ENCODE measurements at regions not wholly inside any gene's neighbourhood (a gene's known extent, or its start where the extent isn't known, plus 50 kb on each side); places are given as distances from the start of the nearest gene placed in this dataset.
A peak's percentile ranks its signal among the peaks of the same experiment; 100 is the strongest.

DNA sequence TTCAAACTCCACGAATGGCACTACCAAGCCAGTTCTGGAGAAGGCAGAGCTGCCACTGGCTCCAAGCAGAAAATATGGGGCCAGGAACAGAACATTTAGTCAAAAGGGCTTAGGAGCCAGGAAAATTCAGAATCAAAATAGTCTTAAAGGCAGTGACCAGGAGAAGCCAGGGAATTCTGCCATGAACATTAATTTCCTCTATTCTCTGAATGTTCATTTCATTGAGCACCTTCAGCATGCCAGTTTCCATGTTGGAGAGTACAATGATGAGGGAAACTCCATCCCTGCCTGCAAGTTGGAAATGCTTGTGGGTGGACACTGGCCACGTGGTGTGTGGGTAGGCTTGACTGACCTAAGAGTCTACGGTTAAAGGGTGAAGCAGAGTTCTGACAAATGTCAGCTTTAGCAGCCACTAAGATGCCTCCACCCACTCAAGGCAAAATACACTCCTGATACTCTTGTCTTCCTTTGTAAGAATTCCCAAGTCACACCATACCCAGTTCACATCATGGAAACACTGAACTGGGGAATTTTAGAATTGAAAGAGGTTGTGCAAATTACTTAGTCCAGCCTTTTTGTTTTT lies 190.1 kb upstream of the C1QTNF7 start:
- ChIA-PET SMC1A (ENCODE audit: uncharacterized antibody, unreplicated experiment) (interaction anchor here (0.6 to 1.8 kb wide), 7 partner anchors 10 to 1216 kb away, joined by 3 to 9 read pairs (median 3); no protein-coding TSS in a partner anchor), RAD21 (ENCODE audit: unreplicated experiment) (interaction anchor here (1.0 to 1.6 kb wide), 4 partner anchors 11 to 160 kb away, joined by 3 to 6 read pairs (median 3); no protein-coding TSS in a partner anchor), POLR2A (no interaction called here), CTCF (interaction anchor here (0.8 to 5.6 kb wide), 8 partner anchors 16 to 451 kb away, joined by 3 to 50 read pairs (median 6); no protein-coding TSS in a partner anchor)
- WGBS (ENCODE audit: insufficient coverage, insufficient replicate concordance, low lambda C conversion rate, missing lambda C conversion rate): 0% methylated on average over 3 of the region's 3 CpGs
- DNase-seq (ENCODE audit: low read depth, low spot score): no peak
- TF ChIP-seq, protein P1, sequence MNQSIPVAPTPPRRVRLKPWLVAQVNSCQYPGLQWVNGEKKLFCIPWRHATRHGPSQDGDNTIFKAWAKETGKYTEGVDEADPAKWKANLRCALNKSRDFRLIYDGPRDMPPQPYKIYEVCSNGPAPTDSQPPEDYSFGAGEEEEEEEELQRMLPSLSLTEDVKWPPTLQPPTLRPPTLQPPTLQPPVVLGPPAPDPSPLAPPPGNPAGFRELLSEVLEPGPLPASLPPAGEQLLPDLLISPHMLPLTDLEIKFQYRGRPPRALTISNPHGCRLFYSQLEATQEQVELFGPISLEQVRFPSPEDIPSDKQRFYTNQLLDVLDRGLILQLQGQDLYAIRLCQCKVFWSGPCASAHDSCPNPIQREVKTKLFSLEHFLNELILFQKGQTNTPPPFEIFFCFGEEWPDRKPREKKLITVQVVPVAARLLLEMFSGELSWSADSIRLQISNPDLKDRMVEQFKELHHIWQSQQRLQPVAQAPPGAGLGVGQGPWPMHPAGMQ (IDR thresholded peaks at IDR 0.05; ENCODE audit: borderline replicate concordance): no peak
- TF ChIP-seq TBL1XR1 (IDR thresholded peaks at IDR 0.05; ENCODE audit: low read depth, low read length) (no peak), CHD4 (IDR thresholded peaks at IDR 0.05) (no peak), ZNF217 (IDR thresholded peaks at IDR 0.05) (no peak), NR2C2 (IDR thresholded peaks at IDR 0.05; ENCODE audit: borderline replicate concordance, control insufficient read depth, insufficient read length, low read depth) (no peak), ZBED1 (IDR thresholded peaks at IDR 0.05; ENCODE audit: borderline replicate concordance) (no peak), FOS (IDR thresholded peaks at IDR 0.05; ENCODE audit: borderline replicate concordance, extremely low read depth, insufficient read length) (no peak), PML (IDR thresholded peaks at IDR 0.05; ENCODE audit: low read length) (no peak), NBN (IDR thresholded peaks at IDR 0.05) (no peak), SMAD1 (IDR thresholded peaks at IDR 0.05; ENCODE audit: low read depth, partially characterized antibody) (no peak), YY1 (IDR thresholded peaks at IDR 0.05; ENCODE audit: low read depth, low read length) (no peak)
- TF ChIP-seq, protein P2, sequence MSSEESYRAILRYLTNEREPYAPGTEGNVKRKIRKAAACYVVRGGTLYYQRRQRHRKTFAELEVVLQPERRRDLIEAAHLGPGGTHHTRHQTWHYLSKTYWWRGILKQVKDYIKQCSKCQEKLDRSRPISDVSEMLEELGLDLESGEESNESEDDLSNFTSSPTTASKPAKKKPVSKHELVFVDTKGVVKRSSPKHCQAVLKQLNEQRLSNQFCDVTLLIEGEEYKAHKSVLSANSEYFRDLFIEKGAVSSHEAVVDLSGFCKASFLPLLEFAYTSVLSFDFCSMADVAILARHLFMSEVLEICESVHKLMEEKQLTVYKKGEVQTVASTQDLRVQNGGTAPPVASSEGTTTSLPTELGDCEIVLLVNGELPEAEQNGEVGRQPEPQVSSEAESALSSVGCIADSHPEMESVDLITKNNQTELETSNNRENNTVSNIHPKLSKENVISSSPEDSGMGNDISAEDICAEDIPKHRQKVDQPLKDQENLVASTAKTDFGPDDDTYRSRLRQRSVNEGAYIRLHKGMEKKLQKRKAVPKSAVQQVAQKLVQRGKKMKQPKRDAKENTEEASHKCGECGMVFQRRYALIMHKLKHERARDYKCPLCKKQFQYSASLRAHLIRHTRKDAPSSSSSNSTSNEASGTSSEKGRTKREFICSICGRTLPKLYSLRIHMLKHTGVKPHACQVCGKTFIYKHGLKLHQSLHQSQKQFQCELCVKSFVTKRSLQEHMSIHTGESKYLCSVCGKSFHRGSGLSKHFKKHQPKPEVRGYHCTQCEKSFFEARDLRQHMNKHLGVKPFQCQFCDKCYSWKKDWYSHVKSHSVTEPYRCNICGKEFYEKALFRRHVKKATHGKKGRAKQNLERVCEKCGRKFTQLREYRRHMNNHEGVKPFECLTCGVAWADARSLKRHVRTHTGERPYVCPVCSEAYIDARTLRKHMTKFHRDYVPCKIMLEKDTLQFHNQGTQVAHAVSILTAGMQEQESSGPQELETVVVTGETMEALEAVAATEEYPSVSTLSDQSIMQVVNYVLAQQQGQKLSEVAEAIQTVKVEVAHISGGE (CRISPR knock-in tag; IDR thresholded peaks at IDR 0.05): no peak
- TF ChIP-seq, protein P3, sequence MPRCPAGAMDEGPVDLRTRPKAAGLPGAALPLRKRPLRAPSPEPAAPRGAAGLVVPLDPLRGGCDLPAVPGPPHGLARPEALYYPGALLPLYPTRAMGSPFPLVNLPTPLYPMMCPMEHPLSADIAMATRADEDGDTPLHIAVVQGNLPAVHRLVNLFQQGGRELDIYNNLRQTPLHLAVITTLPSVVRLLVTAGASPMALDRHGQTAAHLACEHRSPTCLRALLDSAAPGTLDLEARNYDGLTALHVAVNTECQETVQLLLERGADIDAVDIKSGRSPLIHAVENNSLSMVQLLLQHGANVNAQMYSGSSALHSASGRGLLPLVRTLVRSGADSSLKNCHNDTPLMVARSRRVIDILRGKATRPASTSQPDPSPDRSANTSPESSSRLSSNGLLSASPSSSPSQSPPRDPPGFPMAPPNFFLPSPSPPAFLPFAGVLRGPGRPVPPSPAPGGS (IDR thresholded peaks at IDR 0.05; ENCODE audit: borderline replicate concordance, insufficient read depth, low read depth, low read length, poor library complexity, severe bottlenecking): no peak
- TF ChIP-seq, protein P4, sequence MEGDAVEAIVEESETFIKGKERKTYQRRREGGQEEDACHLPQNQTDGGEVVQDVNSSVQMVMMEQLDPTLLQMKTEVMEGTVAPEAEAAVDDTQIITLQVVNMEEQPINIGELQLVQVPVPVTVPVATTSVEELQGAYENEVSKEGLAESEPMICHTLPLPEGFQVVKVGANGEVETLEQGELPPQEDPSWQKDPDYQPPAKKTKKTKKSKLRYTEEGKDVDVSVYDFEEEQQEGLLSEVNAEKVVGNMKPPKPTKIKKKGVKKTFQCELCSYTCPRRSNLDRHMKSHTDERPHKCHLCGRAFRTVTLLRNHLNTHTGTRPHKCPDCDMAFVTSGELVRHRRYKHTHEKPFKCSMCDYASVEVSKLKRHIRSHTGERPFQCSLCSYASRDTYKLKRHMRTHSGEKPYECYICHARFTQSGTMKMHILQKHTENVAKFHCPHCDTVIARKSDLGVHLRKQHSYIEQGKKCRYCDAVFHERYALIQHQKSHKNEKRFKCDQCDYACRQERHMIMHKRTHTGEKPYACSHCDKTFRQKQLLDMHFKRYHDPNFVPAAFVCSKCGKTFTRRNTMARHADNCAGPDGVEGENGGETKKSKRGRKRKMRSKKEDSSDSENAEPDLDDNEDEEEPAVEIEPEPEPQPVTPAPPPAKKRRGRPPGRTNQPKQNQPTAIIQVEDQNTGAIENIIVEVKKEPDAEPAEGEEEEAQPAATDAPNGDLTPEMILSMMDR (IDR thresholded peaks at IDR 0.05 in 2 of 3, conservative IDR thresholded peaks at IDR 0.05 in 1 of 3; ENCODE audit: control insufficient read depth in 2 of 3, extremely low read depth in 1 of 3, insufficient read depth in 1 of 3, low read depth in 3 of 3, low read length in 3 of 3): no peak
- Histone ChIP-seq H4K20me1 (ENCODE audit: control insufficient read depth, insufficient read depth) (no peaks in the 10 kb centered on the region), H3K36me3 (ENCODE audit: control insufficient read depth in 2 of 2, insufficient read depth in 2 of 2, low read length in 1 of 2) (no peaks in the 10 kb centered on the region), H3K27me3 (replicated peaks in 1 of 2; ENCODE audit: control insufficient read depth in 2 of 2, insufficient read depth in 2 of 2, low read length in 1 of 2) (no peaks in the 10 kb centered on the region), H3K4me3 (no peak overlapping the region), H3K27ac (ENCODE audit: control insufficient read depth, insufficient read depth) (no peak overlapping the region), H3K9ac (ENCODE audit: control insufficient read depth, insufficient read depth, low read length) (no peak overlapping the region), H3K79me2 (ENCODE audit: control insufficient read depth, insufficient read depth, low read length) (no peaks in the 10 kb centered on the region), H3K9me3 (replicated peaks; ENCODE audit: control insufficient read depth, insufficient read depth, low read length) (no peaks in the 10 kb centered on the region), H3K4me1 (ENCODE audit: control insufficient read depth, insufficient read depth, low read length) (peaks cover 11% of the 10 kb centered on the region), H3K4me2 (ENCODE audit: control insufficient read depth, insufficient read depth) (no peak overlapping the region), H2AFZ (ENCODE audit: control insufficient read depth, low read depth, low read length) (no peak overlapping the region)
- BruUV-seq (replicated peaks): no TSS peak
- FAIRE-seq: peak; percentile 49
- intact Hi-C loops (cut with micrococcal nuclease; ENCODE audit: unreplicated experiment) (loop anchor here (1.0 to 10.0 kb wide), 4 partner anchors 159 to 765 kb away; no protein-coding TSS in a partner anchor), in situ Hi-C loops (cut with MboI) (loop anchor here (5.0 to 25.0 kb wide), 3 partner anchors 165 to 725 kb away; partner anchors contain the start of gene FGFBP2)
- no peak for ATAC-seq
